GM06990 (cell line): ENCODE measurements at regions not wholly inside any gene's neighbourhood (a gene's known extent, or its start where the extent isn't known, plus 50 kb on each side); places are given as distances from the start of the nearest gene placed in this dataset.
"Not testable (repeated sequence)": the region's sequence is repeated elsewhere in the genome, so short reads cannot be mapped to it uniquely, and the experiment has no call there.

Experiments
- DNase-seq: peaks from one replicate; pipeline ENCODE4 v3.0.0-alpha.2; 2011; ENCODE audit not compliant: insufficient read length; ENCODE audit errors: extremely low read depth
- H3K27me3 ChIP-seq: replicated peaks from 2 replicates; pipeline ENCODE4 v1.6.0; 2011; ENCODE audit warnings: low read length; ENCODE audit not compliant: control insufficient read depth, insufficient read depth
- H3K36me3 ChIP-seq: 2 replicates; pipeline ENCODE4 v1.5.1; 2011; ENCODE audit warnings: low read length; ENCODE audit not compliant: control insufficient read depth, insufficient read depth
- H3K4me3 ChIP-seq: replicated peaks from 2 replicates; pipeline ENCODE4 v1.5.1; 2011; ENCODE audit warnings: low read depth, mild to moderate bottlenecking, control low read depth, low read length
- TF ChIP-seq, protein P1 (sequence below): IDR thresholded peaks from 2 replicates; pipeline ENCODE4 v1.5.1; 2011; ENCODE audit warnings: low read length, control low read depth, mild to moderate bottlenecking, inconsistent platforms; ENCODE audit not compliant: insufficient read depth, poor library complexity, severe bottlenecking

- Histone ChIP-seq H3K4me3 (no peak overlapping the region), H3K36me3 (no peaks in the 10 kb centered on the region), H3K27me3 (no peaks in the 10 kb centered on the region)
- no peak for DNase-seq
- TF ChIP-seq, protein P1, sequence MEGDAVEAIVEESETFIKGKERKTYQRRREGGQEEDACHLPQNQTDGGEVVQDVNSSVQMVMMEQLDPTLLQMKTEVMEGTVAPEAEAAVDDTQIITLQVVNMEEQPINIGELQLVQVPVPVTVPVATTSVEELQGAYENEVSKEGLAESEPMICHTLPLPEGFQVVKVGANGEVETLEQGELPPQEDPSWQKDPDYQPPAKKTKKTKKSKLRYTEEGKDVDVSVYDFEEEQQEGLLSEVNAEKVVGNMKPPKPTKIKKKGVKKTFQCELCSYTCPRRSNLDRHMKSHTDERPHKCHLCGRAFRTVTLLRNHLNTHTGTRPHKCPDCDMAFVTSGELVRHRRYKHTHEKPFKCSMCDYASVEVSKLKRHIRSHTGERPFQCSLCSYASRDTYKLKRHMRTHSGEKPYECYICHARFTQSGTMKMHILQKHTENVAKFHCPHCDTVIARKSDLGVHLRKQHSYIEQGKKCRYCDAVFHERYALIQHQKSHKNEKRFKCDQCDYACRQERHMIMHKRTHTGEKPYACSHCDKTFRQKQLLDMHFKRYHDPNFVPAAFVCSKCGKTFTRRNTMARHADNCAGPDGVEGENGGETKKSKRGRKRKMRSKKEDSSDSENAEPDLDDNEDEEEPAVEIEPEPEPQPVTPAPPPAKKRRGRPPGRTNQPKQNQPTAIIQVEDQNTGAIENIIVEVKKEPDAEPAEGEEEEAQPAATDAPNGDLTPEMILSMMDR: no peak
These were observed 277.4 kb upstream of the XYLT1 start for GRCh38 chr16:17748044-17748719.

GRCh38 chr16:17747081-17747756 lies 276.5 kb upstream of the XYLT1 start:
- H3K27me3 ChIP-seq: no peaks in the 10 kb centered on the region
- TF ChIP-seq, protein P1: no peak
- H3K36me3 ChIP-seq: no peaks in the 10 kb centered on the region
- no peak overlapping the region for H3K4me3 ChIP-seq
- no peak for DNase-seq

DNA sequence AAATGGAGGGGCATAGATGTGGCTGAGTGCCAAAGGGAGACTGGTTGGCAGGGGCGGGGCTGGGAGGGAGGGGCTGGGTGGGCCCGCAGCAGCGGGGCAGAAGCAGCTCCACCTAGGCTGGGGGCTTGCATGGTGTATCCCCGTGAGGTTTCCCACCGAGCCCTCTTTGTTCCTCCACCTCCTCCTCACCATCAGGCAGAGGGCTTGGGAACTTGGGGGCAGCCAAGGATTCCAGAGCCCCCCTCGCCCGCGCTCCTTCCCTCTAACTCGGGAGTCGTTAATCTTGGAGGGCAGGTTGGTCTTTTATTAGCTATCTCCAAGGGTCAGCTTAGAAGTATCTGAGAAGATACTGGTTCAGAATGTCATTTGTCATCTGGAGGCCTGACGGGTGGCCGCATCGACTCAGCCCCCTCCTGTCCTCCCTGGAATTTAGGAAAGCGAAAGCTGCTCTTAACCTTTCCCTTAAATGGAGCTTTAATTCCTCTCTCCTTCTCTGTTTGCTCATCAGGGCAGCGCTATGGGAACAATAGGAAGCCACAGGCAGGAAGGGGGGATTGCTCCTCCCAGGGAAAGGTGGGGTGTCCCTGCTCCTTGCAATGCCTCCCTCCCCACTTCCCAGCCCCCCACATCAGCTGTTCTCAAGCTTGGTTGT lies 274.3 kb upstream of the XYLT1 start:
- no peak overlapping the region for H3K4me3 ChIP-seq
- no peak for DNase-seq
- no peaks in the 10 kb centered on the region for H3K36me3 ChIP-seq
- H3K27me3 ChIP-seq: no peaks in the 10 kb centered on the region
- TF ChIP-seq, protein P1: no peak

DNA sequence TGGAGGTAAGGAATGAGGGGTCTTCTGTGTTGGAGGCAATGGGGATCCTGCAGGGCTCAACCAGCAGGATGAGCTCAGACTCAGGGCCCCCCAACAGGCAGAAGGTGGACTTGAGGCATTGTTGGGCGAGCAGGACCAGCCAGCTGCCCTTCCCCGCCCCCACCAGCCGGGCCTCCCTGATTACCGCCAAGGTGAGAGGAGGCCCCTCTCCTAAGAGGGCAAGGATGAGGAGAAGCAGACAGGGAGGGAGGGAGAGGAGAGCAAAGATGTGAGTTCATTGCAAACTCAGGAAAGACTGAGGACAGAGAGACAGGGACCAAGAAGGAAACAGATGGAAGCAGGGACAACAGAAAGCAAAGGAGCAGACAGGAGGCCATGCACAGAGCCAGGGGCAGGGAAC lies 272.8 kb upstream of the XYLT1 start:
- H3K4me3 ChIP-seq: no peak overlapping the region
- DNase-seq: no peak
- H3K27me3 ChIP-seq: no peaks in the 10 kb centered on the region
- TF ChIP-seq, protein P1: no peak
- H3K36me3 ChIP-seq: no peaks in the 10 kb centered on the region

GRCh38 chr16:17743158-17743557 lies 272.4 kb upstream of the XYLT1 start:
- no peaks in the 10 kb centered on the region for H3K27me3 ChIP-seq
- H3K4me3 ChIP-seq: no peak overlapping the region
- TF ChIP-seq, protein P1: no peak
- no peak for DNase-seq
- H3K36me3 ChIP-seq: no peaks in the 10 kb centered on the region

GRCh38 chr16:17735099-17735498 lies 264.3 kb upstream of the XYLT1 start:
- not testable (repeated sequence) for H3K36me3 ChIP-seq, H3K4me3 ChIP-seq, H3K27me3 ChIP-seq, DNase-seq
